Astrocyte (in vitro differentiated cells and primary cell): ENCODE measurements at regions not wholly inside any gene's neighbourhood (a gene's known extent, or its start where the extent isn't known, plus 50 kb on each side); places are given as distances from the start of the nearest gene placed in this dataset.

Source experiments
- EZH2 ChIP-seq: IDR thresholded peaks from 2 replicates; pipeline ENCODE4 v1.6.1; 2012; ENCODE audit warnings: mild to moderate bottlenecking, low read length, inconsistent platforms; ENCODE audit not compliant: insufficient read depth
- TF ChIP-seq, protein P1 (sequence below): IDR thresholded peaks from 2 replicates; pipeline ENCODE4 v1.5.1; 2011; ENCODE audit warnings: low read depth, mild to moderate bottlenecking, inconsistent platforms, low read length, moderate library complexity; ENCODE audit not compliant: insufficient read depth

DNA sequence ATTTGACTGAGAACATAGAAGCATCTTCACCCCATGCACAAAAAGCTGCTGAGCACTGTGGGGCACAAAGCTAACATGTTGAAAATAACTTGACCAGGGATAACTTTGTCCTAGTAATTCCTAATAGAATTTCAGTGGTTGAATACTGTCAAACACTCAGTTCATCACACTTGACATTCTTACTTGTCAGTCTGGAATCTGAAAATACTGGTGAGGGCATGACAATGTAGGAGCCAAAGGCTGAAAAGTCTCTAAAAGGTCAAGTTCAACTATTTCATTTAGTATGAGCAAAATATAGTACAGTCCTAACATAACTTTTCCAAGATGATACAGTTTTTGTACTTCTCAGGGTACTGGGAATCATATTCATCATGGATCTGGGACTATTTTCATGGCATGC lies 504.4 kb upstream of the LMO3 start:
- TF ChIP-seq EZH2 = no peak
- TF ChIP-seq, protein P1, sequence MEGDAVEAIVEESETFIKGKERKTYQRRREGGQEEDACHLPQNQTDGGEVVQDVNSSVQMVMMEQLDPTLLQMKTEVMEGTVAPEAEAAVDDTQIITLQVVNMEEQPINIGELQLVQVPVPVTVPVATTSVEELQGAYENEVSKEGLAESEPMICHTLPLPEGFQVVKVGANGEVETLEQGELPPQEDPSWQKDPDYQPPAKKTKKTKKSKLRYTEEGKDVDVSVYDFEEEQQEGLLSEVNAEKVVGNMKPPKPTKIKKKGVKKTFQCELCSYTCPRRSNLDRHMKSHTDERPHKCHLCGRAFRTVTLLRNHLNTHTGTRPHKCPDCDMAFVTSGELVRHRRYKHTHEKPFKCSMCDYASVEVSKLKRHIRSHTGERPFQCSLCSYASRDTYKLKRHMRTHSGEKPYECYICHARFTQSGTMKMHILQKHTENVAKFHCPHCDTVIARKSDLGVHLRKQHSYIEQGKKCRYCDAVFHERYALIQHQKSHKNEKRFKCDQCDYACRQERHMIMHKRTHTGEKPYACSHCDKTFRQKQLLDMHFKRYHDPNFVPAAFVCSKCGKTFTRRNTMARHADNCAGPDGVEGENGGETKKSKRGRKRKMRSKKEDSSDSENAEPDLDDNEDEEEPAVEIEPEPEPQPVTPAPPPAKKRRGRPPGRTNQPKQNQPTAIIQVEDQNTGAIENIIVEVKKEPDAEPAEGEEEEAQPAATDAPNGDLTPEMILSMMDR = no peak
